Stomach (tissue), 8 donors: ENCODE measurements at regions not wholly inside any gene's neighbourhood (a gene's known extent, or its start where the extent isn't known, plus 50 kb on each side); places are given as distances from the start of the nearest gene placed in this dataset.

Source experiments
- DNase-seq, 2 donors: peaks; one replicate each; pipeline versions ENCODE4 v3.0.0 to v3.0.0-alpha.2; 2013 to 2019
- H3K27ac ChIP-seq, 5 donors: fragments of 200-600 bp in 4 of 5; sonication (generic) in 4 of 5; one replicate each; pipeline ENCODE4 v1.5.1; 2013 to 2019; ENCODE audit warnings: mild to moderate bottlenecking in 1 of 5, moderate library complexity in 1 of 5
- H3K27me3 ChIP-seq, 3 donors: fragments of 200-600 bp; sonication (generic); one replicate each; pipeline ENCODE4 v1.5.1; 2017 to 2019; ENCODE audit warnings: mixed run types in 1 of 3
- H3K36me3 ChIP-seq, 4 donors: fragments of 200-600 bp; sonication (generic); 1 replicate in 3 of 4; 2 replicates in 1 of 4; pipeline ENCODE4 v1.5.1; 2016 to 2019
- H3K4me1 ChIP-seq, 4 donors: fragments of 200-600 bp; sonication (generic); one replicate each; pipeline ENCODE4 v1.5.1; 2016 to 2019
- H3K4me3 ChIP-seq, 4 donors: fragments of 200-600 bp; sonication (generic) in 3 of 4; one replicate each; pipeline ENCODE4 v1.5.1; 2016 to 2019; ENCODE audit warnings: mild to moderate bottlenecking in 1 of 4
- H3K9me3 ChIP-seq, 4 donors: fragments of 200-600 bp; sonication (generic); one replicate each; pipeline ENCODE4 v1.5.1; 2016 to 2019
- CTCF ChIP-seq, 7 experiments: fragments of 450-650 bp in 4 of 7; fragments of 200-600 bp in 3 of 7; sonication (generic) in 3 of 7; IDR thresholded peaks; one replicate each; pipeline ENCODE4 v1.5.1; 2016 to 2019; ENCODE audit warnings: antibody characterized with exemption in 7 of 7, control low read depth in 2 of 7, mild to moderate bottlenecking in 1 of 7
- EP300 ChIP-seq: sonication (generic); formaldehyde crosslinking; IDR thresholded peaks from one replicate; pipeline ENCODE4 v1.6.1; 2017; ENCODE audit warnings: antibody characterized with exemption
- POLR2A ChIP-seq, 4 donors: fragments of 450-650 bp; IDR thresholded peaks; one replicate each; pipeline ENCODE4 v1.6.1; 2016; ENCODE audit warnings: antibody characterized with exemption in 4 of 4, control low read depth in 2 of 4, mild to moderate bottlenecking in 1 of 4, moderate library complexity in 1 of 4
- POLR2AphosphoS5 ChIP-seq, 3 donors: sonication (generic); formaldehyde crosslinking; IDR thresholded peaks; one replicate each; pipeline ENCODE4 v1.6.1; 2016; ENCODE audit warnings: antibody characterized with exemption in 3 of 3
- WGBS, 5 donors: extraction: QIAGEN DNeasy Blood & Tissue Kit in 3 of 5; methylation state at CpG; one replicate each; pipeline versions ENCODE4 v1.1.5 to v1.1.7; 2013 to 2018; 5-methylcytosine and 5-hydroxymethylcytosine counted together
- intact Hi-C: fragments of 100-400 bp; cut with DNase I; formaldehyde crosslinking; loops from one replicate; pipeline ENCODE4 v1.15.1; 2023; ENCODE audit warnings: low total_unique reads
- donor health status: healthy with polysubstance abuse.
- donor health status: Bipolar disorder and iron deficiency.
- donor health status: healthy.

- H3K4me1 ChIP-seq = peaks cover 0 to 33% (median 14%) of the 10 kb centered on the region in 4 donors
- intact Hi-C loops = loop anchor here (10.0 kb wide), 2 partner anchors 115 to 755 kb away; no protein-coding TSS in a partner anchor
- no peaks in the 10 kb centered on the region for H3K9me3 ChIP-seq
- peak in 1 of 2 donors; percentile 41 for DNase-seq
- H3K27ac ChIP-seq = no peak overlapping the region
- H3K4me3 ChIP-seq = no peak overlapping the region
- 42 to 61% (median 52%) methylated on average over 12 to 13 of the region's 13 CpGs for WGBS, 5 donors
- no peaks in the 10 kb centered on the region for H3K36me3 ChIP-seq
- no peak for TF ChIP-seq POLR2AphosphoS5 (IDR thresholded peaks at IDR 0.05)
- TF ChIP-seq EP300 = no peak
- no peak for TF ChIP-seq CTCF (IDR thresholded peaks at IDR 0.05)
- TF ChIP-seq POLR2A (IDR thresholded peaks at IDR 0.05) = no peak
- peaks cover 0 to 9% (median 0%) of the 10 kb centered on the region in 3 donors for H3K27me3 ChIP-seq
Measured at GRCh38 chr5:133869519-133870335, 98.7 kb downstream of the C5orf15 start.

GRCh38 chr5:133868946-133869518 lies 99.4 kb downstream of the C5orf15 start:
- no peaks in the 10 kb centered on the region for H3K36me3 ChIP-seq
- WGBS, 5 donors = 16 to 18% (median 17%) methylated on average over 16 of the region's 16 CpGs
- TF ChIP-seq POLR2A (IDR thresholded peaks at IDR 0.05) (no peak), CTCF (IDR thresholded peaks at IDR 0.05) (peak in 5 of 7 experiments; percentile 65 to 83 (median 75)), EP300 (no peak), POLR2AphosphoS5 (IDR thresholded peaks at IDR 0.05) (no peak)
- no peak overlapping the region for H3K4me3 ChIP-seq
- peaks cover 0 to 33% (median 14%) of the 10 kb centered on the region in 4 donors for H3K4me1 ChIP-seq
- intact Hi-C loops = loop anchor here (10.0 kb wide), 2 partner anchors 114 to 754 kb away; no protein-coding TSS in a partner anchor
- peak; percentile 78 to 94 for DNase-seq
- peaks cover 0 to 9% (median 0%) of the 10 kb centered on the region in 3 donors for H3K27me3 ChIP-seq
- H3K27ac ChIP-seq = no peak overlapping the region
- H3K9me3 ChIP-seq = no peaks in the 10 kb centered on the region

GRCh38 chr5:133867851-133868545 lies 100.4 kb downstream of the C5orf15 start:
- H3K27me3 ChIP-seq = peaks cover 0 to 9% (median 0%) of the 10 kb centered on the region in 3 donors
- no peaks in the 10 kb centered on the region for H3K9me3 ChIP-seq
- no peak for DNase-seq
- no peak overlapping the region for H3K27ac ChIP-seq
- TF ChIP-seq EP300 (no peak), POLR2AphosphoS5 (IDR thresholded peaks at IDR 0.05) (no peak), CTCF (IDR thresholded peaks at IDR 0.05) (no peak), POLR2A (IDR thresholded peaks at IDR 0.05) (no peak)
- H3K4me3 ChIP-seq = no peak overlapping the region
- H3K36me3 ChIP-seq = no peaks in the 10 kb centered on the region
- H3K4me1 ChIP-seq = peaks cover 0 to 25% (median 14%) of the 10 kb centered on the region in 4 donors
- intact Hi-C loops = loop anchor here (10.0 kb wide), 2 partner anchors 113 to 753 kb away; no protein-coding TSS in a partner anchor
- 84 to 90% (median 89%) methylated on average over 9 to 10 of the region's 10 CpGs for WGBS, 5 donors

DNA sequence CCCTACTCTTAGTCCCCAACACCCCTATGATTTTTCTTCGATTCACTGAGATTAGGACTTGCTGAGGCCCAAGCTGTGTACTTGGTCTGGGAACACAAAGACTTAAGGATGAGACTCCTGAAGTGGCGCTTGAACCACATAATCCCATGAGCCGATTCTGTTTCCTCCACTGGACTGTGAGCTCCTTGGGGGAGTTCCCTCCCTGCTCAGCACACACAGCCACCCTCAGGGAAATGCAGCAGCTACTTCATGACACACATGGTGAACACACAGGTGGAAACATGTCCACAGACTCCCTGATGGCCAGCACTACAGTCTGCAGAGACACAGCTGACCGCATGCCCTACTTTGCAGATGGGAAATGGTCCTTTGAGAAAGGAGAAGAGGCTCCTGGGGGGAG lies 101.1 kb downstream of the C5orf15 start:
- DNase-seq = no peak
- Histone ChIP-seq H3K27ac (no peak overlapping the region), H3K9me3 (no peaks in the 10 kb centered on the region), H3K4me1 (peaks cover 0 to 21% (median 14%) of the 10 kb centered on the region in 4 donors), H3K4me3 (no peak overlapping the region), H3K36me3 (no peaks in the 10 kb centered on the region), H3K27me3 (peaks cover 0 to 9% (median 0%) of the 10 kb centered on the region in 3 donors)
- TF ChIP-seq POLR2A (IDR thresholded peaks at IDR 0.05) (no peak), EP300 (no peak), CTCF (IDR thresholded peaks at IDR 0.05) (no peak), POLR2AphosphoS5 (IDR thresholded peaks at IDR 0.05) (no peak)
- 63 to 74% (median 68%) methylated on average over 4 of the region's 4 CpGs for WGBS, 5 donors
- intact Hi-C loops = loop anchor here (10.0 kb wide), 2 partner anchors 113 to 753 kb away; no protein-coding TSS in a partner anchor
